ENCODE measurements at regions not wholly inside any gene's neighbourhood (a gene's known extent, or its start where the extent isn't known, plus 50 kb on each side); places are given as distances from the start of the nearest gene placed in this dataset.
"Not testable (repeated sequence)": the region's sequence is repeated elsewhere in the genome, so short reads cannot be mapped to it uniquely, and the experiment has no call there.

GRCh38 chr22:48410536-48410935 lies 1417.1 kb downstream of the BRD1 start:
- FAIRE-seq, result no peak

- FAIRE-seq, result no peak
These were observed 1420.3 kb downstream of the BRD1 start for GRCh38 chr22:48407256-48407955.

GRCh38 chr22:48406161-48406560 lies 1421.5 kb downstream of the BRD1 start:
- no peak for FAIRE-seq

- FAIRE-seq, result no peak
These were observed 1421.9 kb downstream of the BRD1 start for GRCh38 chr22:48405741-48406140.

- FAIRE-seq, result no peak
These were observed 1422.7 kb downstream of the BRD1 start for GRCh38 chr22:48404801-48405447.

GRCh38 chr22:48403521-48404403 lies 1423.9 kb downstream of the BRD1 start:
- no peak for FAIRE-seq

- no peak for FAIRE-seq
These were observed 1425.1 kb downstream of the BRD1 start for GRCh38 chr22:48402591-48403031.

GRCh38 chr22:48401523-48401922 lies 1426.2 kb downstream of the BRD1 start:
- not testable (repeated sequence) for FAIRE-seq

GRCh38 chr22:48398181-48398905 lies 1429.3 kb downstream of the BRD1 start:
- FAIRE-seq, result no peak

- FAIRE-seq, result no peak
These were observed 1430.0 kb downstream of the BRD1 start for GRCh38 chr22:48397531-48398180.

- no peak for FAIRE-seq
These were observed 1430.7 kb downstream of the BRD1 start for GRCh38 chr22:48396785-48397530.

- FAIRE-seq, result no peak
These were observed 1431.4 kb downstream of the BRD1 start for GRCh38 chr22:48396091-48396784.

GRCh38 chr22:48395201-48395600 lies 1432.5 kb downstream of the BRD1 start:
- FAIRE-seq, result no peak

GRCh38 chr22:48394787-48395186 lies 1432.9 kb downstream of the BRD1 start:
- no peak for FAIRE-seq

GRCh38 chr22:48393885-48394284 lies 1433.8 kb downstream of the BRD1 start:
- no peak for FAIRE-seq

- no peak for FAIRE-seq
These were observed 1434.7 kb downstream of the BRD1 start for GRCh38 chr22:48393041-48393370.

- FAIRE-seq, result no peak
These were observed 1435.9 kb downstream of the BRD1 start for GRCh38 chr22:48391820-48392219.

GRCh38 chr22:48391171-48391711 lies 1436.4 kb downstream of the BRD1 start:
- FAIRE-seq, result no peak

GRCh38 chr22:48389916-48390315 lies 1437.8 kb downstream of the BRD1 start:
- FAIRE-seq, result no peak

- no peak for FAIRE-seq
These were observed 1445.5 kb downstream of the BRD1 start for GRCh38 chr22:48382197-48382596.
